GM23338 (cell line): ENCODE measurements at regions not wholly inside any gene's neighbourhood (a gene's known extent, or its start where the extent isn't known, plus 50 kb on each side); places are given as distances from the start of the nearest gene placed in this dataset.

Experiments
- CTCF ChIP-seq, 2 experiments: fragments of 200-600 bp in 1 of 2; sonication (generic) in 1 of 2; conservative IDR thresholded peaks; 2 replicates each; pipeline versions ENCODE4 v1.5.1 to v1.6.1; 2016 to 2017; ENCODE audit warnings: antibody characterized with exemption in 2 of 2, low read depth in 2 of 2, mild to moderate bottlenecking in 2 of 2, moderate library complexity in 1 of 2
- EZH2 ChIP-seq: fragments of 200-600 bp; sonication (generic); IDR thresholded peaks from one replicate; pipeline ENCODE4 v1.8.0; 2017; ENCODE audit warnings: antibody characterized with exemption, mild to moderate bottlenecking, low read depth; ENCODE audit not compliant: unreplicated experiment
- POLR2AphosphoS5 ChIP-seq: IDR thresholded peaks from 2 replicates; pipeline ENCODE4 v1.6.1; 2016; ENCODE audit warnings: antibody characterized with exemption, low read depth
- STAT1 ChIP-seq: IDR thresholded peaks from one replicate; pipeline ENCODE4 v1.6.1; 2016; ENCODE audit warnings: antibody characterized with exemption; ENCODE audit not compliant: unreplicated experiment

DNA sequence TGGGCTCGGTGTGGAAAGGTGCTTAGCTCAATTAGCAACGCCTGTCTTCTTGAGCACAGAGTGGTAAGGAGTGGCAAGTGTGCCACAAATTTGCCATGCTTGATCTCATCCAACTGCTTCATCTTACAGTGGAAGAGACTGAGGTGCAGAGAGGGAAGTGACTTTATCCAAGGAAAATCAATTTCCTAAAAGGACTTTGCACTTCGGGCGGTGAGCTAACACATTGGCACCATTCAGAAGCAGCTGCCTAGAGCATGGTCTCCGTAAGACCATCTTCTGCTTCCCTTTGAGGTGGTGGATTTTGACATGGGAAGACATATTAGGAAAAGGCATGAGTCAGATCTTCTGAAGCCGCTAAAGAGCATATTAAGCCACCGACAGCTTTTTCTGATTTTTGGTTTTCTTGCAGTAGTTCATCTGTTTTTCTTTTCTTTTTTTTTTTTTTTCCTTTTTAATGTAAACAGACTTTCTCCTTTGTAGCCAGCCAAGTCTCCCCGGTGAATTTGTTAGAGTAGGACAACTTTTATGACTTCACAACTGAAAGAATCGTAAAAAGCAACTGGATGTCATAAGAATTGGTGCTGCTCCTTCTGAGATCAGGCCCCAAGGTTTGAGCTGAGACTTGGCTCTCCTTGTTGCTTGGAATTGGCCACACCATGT is 273.2 kb downstream of the CDC5L start:
- TF ChIP-seq CTCF (conservative IDR thresholded peaks at IDR 0.05; ENCODE audit: low read depth in 2 of 2) (no peak), POLR2AphosphoS5 (no peak), STAT1 (no peak), EZH2 (no peak)
